ENCODE measurements at regions not wholly inside any gene's neighbourhood (a gene's known extent, or its start where the extent isn't known, plus 50 kb on each side); places are given as distances from the start of the nearest gene placed in this dataset.

- Histone ChIP-seq H2AFZ (ENCODE audit: low read length) (no peak overlapping the region), H3K4me3 (ENCODE audit: low read depth, low read length, poor library complexity, severe bottlenecking) (no peak overlapping the region), H3K4me1 (ENCODE audit: insufficient read depth, low read length, severe bottlenecking) (no peaks in the 10 kb centered on the region), H3K27me3 (ENCODE audit: insufficient read depth, low read length) (0 out of 2 replicates have a peak, but pooled peaks cover 6% of the 10 kb centered on the region), H3K27ac (ENCODE audit: low read depth, low read length, poor library complexity, severe bottlenecking) (no peak overlapping the region), H3K36me3 (ENCODE audit: insufficient read depth, low read length) (no peaks in the 10 kb centered on the region), H3F3A (ENCODE audit: insufficient read depth, low read length) (no peaks in the 10 kb centered on the region), H3K9me3 (ENCODE audit: low read length) (no peaks in the 10 kb centered on the region), H4K20me1 (ENCODE audit: insufficient read depth, low read length) (no peaks in the 10 kb centered on the region), H3K79me2 (ENCODE audit: insufficient read depth, low read length) (no peaks in the 10 kb centered on the region), H3K9me2 (ENCODE audit: low read depth, low read length) (no peaks in the 10 kb centered on the region), H3K9ac (ENCODE audit: low read length) (no peak overlapping the region), H3K4me2 (ENCODE audit: low read length) (no peak overlapping the region)
- no peak for TF ChIP-seq EZH2 (IDR thresholded peaks at IDR 0.05; ENCODE audit: borderline replicate concordance, low read length)
- TF ChIP-seq, protein P1, sequence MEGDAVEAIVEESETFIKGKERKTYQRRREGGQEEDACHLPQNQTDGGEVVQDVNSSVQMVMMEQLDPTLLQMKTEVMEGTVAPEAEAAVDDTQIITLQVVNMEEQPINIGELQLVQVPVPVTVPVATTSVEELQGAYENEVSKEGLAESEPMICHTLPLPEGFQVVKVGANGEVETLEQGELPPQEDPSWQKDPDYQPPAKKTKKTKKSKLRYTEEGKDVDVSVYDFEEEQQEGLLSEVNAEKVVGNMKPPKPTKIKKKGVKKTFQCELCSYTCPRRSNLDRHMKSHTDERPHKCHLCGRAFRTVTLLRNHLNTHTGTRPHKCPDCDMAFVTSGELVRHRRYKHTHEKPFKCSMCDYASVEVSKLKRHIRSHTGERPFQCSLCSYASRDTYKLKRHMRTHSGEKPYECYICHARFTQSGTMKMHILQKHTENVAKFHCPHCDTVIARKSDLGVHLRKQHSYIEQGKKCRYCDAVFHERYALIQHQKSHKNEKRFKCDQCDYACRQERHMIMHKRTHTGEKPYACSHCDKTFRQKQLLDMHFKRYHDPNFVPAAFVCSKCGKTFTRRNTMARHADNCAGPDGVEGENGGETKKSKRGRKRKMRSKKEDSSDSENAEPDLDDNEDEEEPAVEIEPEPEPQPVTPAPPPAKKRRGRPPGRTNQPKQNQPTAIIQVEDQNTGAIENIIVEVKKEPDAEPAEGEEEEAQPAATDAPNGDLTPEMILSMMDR (IDR thresholded peaks at IDR 0.05; ENCODE audit: low read length), result no peak
These were observed 86.4 kb upstream of the ERCC4 start for GRCh38 chr16:13833515-13833914.

DNA sequence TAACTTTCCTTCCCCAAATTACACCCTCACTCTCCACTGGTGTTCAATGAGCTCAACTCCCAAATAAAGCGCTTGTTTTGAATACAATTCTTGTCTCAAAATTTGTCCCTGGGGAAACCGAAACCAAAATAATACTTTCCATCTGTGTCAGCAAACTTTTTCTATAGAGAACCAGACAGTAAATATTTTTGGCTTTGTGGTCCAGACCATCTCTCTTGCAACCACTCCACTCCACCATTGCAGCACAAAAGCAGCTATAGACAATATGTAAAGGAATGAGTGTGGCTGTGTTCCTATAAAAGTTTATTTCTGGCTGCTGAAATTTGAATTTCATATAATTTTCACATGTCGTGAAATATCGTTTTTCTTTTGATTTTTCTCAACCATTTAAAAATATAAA, 84.6 kb upstream of the ERCC4 start:
- H3K36me3 ChIP-seq (ENCODE audit: insufficient read depth, low read length), result no peaks in the 10 kb centered on the region
- H3K27me3 ChIP-seq (ENCODE audit: insufficient read depth, low read length), result 0 out of 2 replicates have a peak, but pooled peaks cover 6% of the 10 kb centered on the region
- H3K9me2 ChIP-seq (ENCODE audit: low read depth, low read length), result no peaks in the 10 kb centered on the region
- H3K9ac ChIP-seq (ENCODE audit: low read length), result no peak overlapping the region
- H2AFZ ChIP-seq (ENCODE audit: low read length), result no peak overlapping the region
- no peak overlapping the region for H3K4me2 ChIP-seq (ENCODE audit: low read length)
- H3K4me3 ChIP-seq (ENCODE audit: low read depth, low read length, poor library complexity, severe bottlenecking), result no peak overlapping the region
- H3K4me1 ChIP-seq (ENCODE audit: insufficient read depth, low read length, severe bottlenecking), result no peaks in the 10 kb centered on the region
- TF ChIP-seq EZH2 (IDR thresholded peaks at IDR 0.05; ENCODE audit: borderline replicate concordance, low read length), result no peak
- TF ChIP-seq, protein P1 (IDR thresholded peaks at IDR 0.05; ENCODE audit: low read length), result no peak
- H3K79me2 ChIP-seq (ENCODE audit: insufficient read depth, low read length), result no peaks in the 10 kb centered on the region
- no peak overlapping the region for H3K27ac ChIP-seq (ENCODE audit: low read depth, low read length, poor library complexity, severe bottlenecking)
- no peaks in the 10 kb centered on the region for H3K9me3 ChIP-seq (ENCODE audit: low read length)
- no peaks in the 10 kb centered on the region for H4K20me1 ChIP-seq (ENCODE audit: insufficient read depth, low read length)
- H3F3A ChIP-seq (ENCODE audit: insufficient read depth, low read length), result no peaks in the 10 kb centered on the region

GRCh38 chr16:13835935-13836730, 83.8 kb upstream of the ERCC4 start:
- H3K27ac ChIP-seq (ENCODE audit: low read depth, low read length, poor library complexity, severe bottlenecking), result no peak overlapping the region
- no peaks in the 10 kb centered on the region for H3F3A ChIP-seq (ENCODE audit: insufficient read depth, low read length)
- H3K9me2 ChIP-seq (ENCODE audit: low read depth, low read length), result no peaks in the 10 kb centered on the region
- H3K36me3 ChIP-seq (ENCODE audit: insufficient read depth, low read length), result no peaks in the 10 kb centered on the region
- no peaks in the 10 kb centered on the region for H4K20me1 ChIP-seq (ENCODE audit: insufficient read depth, low read length)
- H3K27me3 ChIP-seq (ENCODE audit: insufficient read depth, low read length), result 0 out of 2 replicates have a peak, but pooled peaks cover 6% of the 10 kb centered on the region
- no peaks in the 10 kb centered on the region for H3K9me3 ChIP-seq (ENCODE audit: low read length)
- no peak for TF ChIP-seq EZH2 (IDR thresholded peaks at IDR 0.05; ENCODE audit: borderline replicate concordance, low read length)
- TF ChIP-seq, protein P1 (IDR thresholded peaks at IDR 0.05; ENCODE audit: low read length), result no peak
- H3K4me3 ChIP-seq (ENCODE audit: low read depth, low read length, poor library complexity, severe bottlenecking), result no peak overlapping the region
- no peak overlapping the region for H3K9ac ChIP-seq (ENCODE audit: low read length)
- H2AFZ ChIP-seq (ENCODE audit: low read length), result no peak overlapping the region
- H3K4me2 ChIP-seq (ENCODE audit: low read length), result no peak overlapping the region
- H3K4me1 ChIP-seq (ENCODE audit: insufficient read depth, low read length, severe bottlenecking), result no peaks in the 10 kb centered on the region
- H3K79me2 ChIP-seq (ENCODE audit: insufficient read depth, low read length), result no peaks in the 10 kb centered on the region
